HCEC 1CT (cell line): ENCODE measurements at regions not wholly inside any gene's neighbourhood (a gene's known extent, or its start where the extent isn't known, plus 50 kb on each side); places are given as distances from the start of the nearest gene placed in this dataset.
"Not testable (repeated sequence)": the region's sequence is repeated elsewhere in the genome, so short reads cannot be mapped to it uniquely, and the experiment has no call there.

Experiments
- DNase-seq: peaks from one replicate; pipeline ENCODE4 v3.0.0-alpha.2; 2017

DNA sequence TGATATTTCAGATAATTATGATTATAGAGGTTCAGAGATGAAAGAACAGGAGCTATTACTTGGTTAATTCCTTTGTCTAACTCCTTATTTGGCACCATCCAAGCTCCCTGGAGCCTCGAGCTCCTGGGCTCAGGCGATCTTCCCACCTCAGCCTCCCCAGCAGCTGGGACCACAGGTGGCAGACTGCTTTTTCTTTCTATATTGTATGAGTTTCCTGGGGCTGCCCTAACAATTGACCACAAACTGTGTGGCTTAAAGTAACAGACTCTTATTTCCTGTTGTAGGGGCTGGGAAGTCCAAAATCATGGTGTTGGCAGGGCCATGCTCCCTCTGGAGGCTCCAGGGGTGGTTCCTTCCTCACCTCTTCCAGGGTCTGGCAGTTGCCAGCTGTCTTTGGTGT lies 163.3 kb upstream of the ADCY1 start:
- DNase-seq: no peak

DNA sequence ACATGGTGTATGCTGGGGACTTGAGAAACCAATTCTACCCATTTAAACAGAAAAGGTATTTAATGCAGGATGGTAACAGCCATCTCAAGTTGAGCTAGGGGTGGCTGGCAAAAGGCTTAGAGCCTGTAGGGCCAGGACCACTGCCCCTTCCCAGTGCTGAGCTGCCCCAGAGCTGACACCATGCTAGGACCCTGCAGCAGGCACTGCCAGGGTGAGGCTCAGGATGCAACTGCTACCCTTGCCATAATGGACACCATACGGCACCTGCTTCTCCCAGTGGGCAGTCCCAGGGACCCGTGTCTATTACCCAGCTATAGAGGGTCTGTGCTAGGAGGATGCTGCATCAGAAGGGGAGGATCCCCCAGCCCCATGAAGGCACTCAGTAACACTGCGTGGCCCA lies 160.7 kb upstream of the ADCY1 start:
- DNase-seq: no peak

DNA sequence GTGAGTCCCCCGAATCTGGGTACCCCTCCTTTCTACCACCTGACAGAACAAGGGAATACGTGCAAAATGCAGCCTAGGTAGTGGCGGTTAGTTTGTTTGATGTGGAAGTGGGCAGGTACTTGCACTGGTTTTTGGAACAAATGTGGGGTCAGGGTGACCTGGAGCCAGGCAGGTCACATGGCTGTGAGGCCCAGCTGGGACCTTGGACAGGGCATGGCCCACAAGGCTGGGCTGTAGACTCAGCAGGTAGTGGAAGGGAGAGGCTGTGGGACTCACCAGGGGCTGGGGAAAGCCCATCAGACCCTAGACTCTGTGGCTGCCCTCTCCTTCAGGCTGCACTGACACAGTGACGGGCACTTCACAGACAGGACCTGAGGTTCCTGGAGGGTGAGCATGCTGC lies 159.9 kb upstream of the ADCY1 start:
- DNase-seq: no peak

DNA sequence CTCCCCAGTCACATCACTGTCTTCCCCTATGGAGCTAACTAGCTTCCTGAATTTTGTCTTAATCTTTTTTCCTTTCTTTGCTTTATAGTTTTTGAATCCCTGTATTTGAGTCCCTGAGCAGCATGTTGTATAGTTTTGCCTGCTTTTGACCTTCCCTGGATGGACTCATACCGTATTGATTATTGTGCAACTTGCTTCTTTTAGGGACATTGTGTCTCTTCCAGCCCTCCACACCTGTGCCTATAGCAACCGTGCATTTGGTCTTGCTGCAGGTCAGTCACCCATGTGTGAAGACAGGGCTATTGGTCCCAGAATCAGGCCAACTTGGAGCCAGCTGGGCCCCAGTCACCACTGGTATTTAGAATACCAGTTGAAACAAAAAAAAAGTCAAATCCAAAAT lies 158.9 kb upstream of the ADCY1 start:
- no peak for DNase-seq

DNA sequence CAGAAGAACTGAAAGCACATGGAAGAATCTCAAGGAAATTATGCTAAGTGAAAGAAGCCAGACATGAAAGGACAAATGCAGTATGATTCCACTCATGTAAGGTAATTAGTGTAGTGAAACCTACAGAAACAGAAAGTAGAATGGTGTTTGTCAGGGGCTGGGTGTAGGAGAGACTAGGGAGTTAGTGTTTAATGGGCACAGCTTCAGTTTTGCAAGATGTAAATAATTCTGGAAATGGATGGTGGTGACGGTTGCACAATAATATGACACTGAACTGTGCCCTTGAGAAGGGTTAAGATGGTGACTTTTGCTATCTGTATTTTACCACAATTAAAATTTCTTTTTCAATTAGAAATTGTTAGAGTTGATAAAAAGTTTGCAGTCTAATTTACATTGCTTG lies 157.3 kb upstream of the ADCY1 start:
- DNase-seq: no peak

DNA sequence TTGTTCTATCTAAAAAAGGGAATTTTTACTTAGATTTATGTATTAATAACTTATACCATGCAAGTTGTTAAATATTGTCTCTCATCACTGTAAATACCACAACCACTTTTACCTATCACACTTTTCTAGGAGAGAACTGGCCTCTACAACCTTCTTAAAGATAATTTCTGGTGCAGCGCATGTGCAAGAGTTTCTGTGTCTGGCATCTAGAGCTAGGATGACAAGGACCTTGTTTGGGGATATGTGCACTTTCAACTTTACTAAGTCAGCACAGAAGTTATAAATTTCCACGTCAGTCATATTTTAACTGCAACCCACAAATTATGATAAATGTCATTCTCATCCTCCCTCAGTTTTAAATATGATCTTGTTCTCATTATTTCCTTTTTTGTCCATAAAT lies 156.9 kb upstream of the ADCY1 start:
- DNase-seq: no peak

DNA sequence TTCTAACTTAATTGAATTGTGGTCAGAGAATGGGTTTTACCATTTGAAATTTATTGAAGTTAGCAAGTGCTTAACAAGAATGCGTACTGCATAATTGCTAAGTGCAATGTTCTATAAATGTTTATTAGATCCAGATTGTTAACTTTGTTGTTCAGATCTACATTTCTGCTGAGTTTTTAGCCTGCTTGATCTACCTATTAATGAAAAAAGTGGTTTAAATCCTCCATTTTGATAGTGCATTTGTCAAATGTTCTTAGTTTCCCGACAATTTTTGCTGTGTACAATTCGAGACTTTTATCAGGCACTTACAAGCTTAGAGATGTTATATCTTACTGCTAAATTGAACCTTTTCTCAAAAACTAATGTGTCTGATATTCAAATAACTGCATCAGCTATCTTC lies 156.4 kb upstream of the ADCY1 start:
- no peak for DNase-seq

DNA sequence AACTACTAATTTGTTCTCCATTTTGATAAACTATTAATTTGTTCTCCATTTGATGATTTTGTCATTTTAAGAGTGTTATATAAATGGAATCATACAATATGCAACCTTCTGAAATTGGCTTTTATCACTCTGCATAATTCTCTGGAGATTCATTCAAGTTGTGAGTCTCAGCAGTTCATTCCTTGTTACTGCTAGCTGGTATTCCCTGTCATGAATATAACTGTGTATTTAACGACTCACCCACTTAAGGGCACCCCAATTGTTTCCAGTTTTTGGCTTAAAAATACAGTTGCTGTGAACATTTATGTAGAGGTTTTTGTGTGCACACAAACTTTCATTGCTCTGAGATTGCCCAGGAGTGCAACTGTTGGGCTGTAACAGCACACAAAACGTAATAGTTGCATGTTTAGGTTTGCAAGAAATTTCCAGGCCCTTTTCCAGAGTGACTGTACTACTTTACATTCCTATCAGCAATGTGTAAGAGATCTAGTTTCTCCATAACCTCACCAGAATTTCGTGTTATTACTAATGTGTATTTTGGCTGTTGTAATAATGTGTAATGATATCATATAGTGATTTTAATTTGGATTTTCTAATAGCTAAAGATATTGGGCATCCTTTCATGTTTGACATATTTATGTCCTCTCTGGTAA lies 153.2 kb upstream of the ADCY1 start:
- peak; percentile 73 for DNase-seq

DNA sequence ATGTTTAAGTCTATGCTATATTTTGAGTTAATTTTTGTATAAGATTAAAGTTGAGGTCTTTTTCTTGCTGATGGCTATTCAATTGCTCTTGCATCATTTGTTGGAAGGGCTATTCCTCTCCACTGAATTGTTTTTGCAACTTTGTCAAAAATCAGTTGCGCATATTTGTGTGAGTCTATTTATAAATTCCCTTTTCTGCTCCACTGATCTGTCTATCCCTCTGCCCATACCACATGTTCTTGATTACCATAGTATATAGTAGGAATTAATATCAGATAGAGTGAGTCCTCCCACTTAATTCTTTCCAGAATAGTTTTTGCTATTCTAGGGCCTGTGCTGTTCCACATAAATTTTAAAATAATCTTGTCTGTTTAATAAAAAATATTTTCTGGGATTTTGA lies 152.4 kb upstream of the ADCY1 start:
- DNase-seq: no peak

DNA sequence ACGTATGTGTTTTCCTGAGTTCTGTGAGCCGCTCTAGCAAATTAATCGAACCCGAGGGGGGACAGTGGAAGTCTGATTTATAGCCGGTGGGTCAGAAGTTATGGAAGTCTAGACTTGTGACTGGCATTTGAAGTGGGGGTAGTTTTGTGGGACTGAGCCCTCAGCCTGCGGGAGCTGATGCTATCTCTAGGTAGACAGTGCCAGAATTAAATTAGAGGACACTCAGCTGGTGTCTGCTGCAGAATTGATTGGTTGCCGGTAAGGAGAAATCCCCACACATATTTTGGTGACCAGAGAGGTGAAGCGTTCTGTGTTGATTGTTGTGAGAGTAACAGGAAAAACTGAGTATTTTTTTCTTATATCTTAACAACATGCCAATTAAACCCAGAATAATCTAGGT lies 143.8 kb upstream of the ADCY1 start:
- DNase-seq: no peak

DNA sequence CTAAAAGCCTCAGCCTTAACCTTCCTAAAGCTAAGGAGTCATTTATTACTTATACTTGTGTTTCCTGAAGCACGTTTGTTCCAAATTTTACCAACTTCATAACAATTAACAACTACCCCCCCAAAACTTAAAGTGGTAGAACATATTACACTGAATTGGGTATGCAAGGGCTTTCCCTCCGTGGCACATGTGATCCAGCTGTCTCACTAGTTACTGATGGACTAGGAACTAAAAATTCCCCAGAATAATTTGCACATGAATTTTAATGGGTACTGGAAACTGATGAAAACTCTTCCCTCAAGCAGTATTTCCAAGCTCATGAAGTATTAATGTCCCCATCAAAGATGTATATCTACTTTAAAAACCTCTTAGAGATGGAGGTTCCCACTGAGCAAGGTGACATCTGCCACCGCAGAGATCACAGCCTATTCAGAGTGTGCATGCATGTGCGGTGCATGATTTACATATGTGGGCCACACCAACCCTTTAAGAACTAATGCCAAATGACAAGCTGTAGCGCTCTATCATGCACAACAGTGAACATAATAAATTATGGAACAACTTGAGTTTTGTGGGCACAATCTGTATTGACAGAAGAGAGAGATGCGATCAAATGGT lies 139.9 kb upstream of the ADCY1 start:
- DNase-seq: no peak

DNA sequence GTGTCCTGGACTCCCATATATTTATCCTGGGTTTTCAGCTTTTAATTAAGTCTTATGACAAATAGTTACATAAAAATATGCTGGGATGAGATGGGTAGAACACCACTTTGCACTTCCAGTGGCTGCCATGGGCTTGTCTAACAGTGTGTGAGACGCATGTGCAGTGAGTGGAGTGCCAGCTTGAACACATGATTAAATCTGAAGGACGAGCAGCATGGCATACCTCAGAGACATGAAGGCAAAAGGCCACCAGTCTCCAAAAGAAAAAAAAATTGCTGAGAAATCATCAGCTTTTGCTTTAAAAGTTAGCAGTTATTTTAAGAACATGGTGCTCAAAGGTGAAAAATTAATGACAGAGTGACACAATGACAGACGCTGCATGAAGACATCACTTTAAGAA lies 139.0 kb upstream of the ADCY1 start:
- DNase-seq: no peak

DNA sequence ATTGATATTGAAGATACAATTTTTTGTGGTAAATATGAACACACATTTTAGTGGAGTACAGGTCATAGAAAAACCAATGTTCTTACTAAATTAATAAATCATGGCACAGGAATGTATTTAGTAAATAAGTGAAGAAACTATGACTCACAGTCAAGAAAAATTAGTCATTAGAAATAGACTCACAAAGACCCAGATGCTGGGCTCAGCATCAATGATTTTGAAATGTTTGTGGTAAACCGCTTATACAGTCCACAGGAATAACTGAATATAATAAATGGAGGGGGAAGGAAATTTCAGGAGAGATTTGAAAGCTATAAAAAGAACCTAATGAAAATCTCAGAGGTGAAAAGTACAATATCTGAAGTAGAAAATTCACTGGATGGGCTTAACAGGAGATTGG lies 138.3 kb upstream of the ADCY1 start:
- DNase-seq: peak; percentile 98

DNA sequence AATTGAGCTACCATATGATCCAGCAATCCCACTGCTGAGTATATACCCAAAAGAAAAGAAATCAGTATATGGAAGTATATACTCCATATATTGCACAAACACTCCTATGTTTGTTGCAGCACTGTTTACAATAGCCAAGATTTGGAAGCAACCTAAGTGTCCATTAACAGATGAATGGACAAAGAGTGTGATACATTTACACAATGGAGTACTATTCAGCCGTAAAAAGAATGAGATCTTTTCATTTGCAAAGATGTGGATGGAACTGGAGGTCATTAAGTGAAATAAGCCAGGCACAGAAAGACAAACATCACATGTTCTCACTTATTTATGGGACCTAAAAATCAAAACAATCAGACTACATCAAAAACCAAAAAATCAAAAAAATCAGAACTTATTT lies 133.4 kb upstream of the ADCY1 start:
- not testable (repeated sequence) for DNase-seq

DNA sequence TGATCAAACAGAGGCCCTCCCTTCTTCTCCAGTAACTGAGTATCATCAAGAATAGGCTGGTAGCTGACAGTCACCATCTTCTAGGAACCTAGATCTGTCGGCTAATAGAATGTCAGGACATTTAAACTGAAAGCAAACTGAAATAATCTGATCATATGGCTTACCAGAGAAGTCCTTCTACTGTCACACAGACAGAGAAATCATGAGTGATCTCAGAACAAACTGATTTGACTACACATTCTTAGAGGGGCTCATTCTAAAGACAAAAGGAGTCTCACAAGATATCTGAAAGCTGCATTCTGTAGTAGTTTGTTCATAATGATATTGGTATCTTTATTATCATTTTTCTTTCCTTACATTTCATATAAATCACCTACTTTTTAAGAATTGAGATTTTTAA lies 130.9 kb upstream of the ADCY1 start:
- no peak for DNase-seq

DNA sequence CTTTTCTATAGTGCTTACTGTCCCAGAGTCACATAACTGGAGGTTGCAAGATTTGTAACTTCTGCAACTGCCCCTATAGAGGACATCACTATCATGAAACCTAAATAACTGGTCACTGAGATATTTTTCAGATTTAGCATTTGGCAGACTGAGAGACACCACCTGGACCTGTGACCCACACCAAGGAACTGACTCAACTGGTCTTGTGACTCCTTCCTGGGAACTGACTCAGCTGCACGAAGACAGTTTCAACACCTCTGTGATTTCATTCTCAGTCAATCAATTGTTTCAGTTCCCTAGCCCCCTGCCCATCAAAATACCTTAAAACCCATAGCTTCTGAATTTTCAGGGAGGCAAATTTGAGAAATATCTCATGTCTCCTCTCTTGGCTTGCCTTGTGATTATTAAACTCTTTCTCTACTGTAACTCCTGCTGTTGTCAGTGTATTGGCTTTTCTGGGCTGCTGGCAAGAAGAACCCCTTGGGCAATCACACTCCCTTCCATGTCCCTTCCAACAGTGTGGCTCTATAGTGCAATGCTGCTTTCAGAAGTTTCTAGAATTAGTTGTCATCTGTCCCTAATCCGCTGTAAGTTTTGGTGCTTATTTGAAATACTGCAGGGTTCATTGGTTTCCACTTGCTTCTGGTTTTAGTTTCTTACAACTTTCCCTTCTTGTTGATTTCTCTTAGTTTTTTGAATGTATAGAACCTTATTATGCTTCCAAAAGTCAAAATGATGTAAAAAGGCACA lies 127.8 kb upstream of the ADCY1 start:
- DNase-seq: peak; percentile 87

DNA sequence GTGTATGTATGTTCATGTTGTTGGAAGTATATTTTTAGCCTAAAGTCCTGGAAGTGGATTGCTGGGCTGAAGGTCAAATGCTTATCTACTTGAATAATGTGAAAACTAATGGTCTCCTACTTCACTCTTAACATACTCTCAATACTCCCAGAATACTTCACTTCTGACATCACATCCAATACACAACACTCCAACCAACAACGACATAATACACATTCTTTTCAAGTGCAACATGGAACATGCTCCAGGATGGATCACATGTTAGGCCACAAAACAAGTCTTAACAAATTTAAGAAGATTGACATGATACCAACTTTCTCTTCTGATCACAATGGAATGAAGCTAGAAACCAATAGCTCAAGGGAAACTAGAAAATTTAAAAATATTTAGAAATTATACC lies 126.9 kb upstream of the ADCY1 start:
- DNase-seq: no peak

DNA sequence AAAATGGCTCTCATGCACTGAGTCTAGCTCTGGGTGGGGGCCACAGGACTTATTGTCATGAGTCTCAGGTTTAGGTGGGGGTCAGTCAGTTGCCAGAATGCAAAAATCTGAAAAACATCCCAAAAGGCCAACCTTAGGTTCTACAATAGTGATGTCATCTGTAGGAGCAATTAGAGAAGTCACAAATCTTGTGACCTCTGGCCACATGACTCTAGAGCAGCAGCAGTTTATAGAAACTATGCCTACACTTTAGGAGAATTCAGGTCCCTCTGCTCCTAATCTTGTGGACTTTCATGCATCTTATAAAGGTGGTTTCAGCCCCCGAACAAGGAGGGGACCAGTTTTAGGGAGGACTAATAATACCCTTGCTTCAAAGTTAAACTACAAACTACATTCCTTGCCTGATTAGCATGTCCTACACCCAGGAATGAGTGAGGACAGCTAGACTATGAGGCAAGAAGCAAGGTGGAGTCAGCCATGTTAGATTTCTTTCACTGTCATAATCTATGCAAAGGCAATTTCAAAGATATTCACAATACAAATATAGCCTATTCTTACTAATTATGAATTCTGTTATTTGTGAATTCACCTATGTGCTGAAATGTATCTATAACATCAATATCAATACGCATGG lies 123.5 kb upstream of the ADCY1 start:
- DNase-seq: no peak

DNA sequence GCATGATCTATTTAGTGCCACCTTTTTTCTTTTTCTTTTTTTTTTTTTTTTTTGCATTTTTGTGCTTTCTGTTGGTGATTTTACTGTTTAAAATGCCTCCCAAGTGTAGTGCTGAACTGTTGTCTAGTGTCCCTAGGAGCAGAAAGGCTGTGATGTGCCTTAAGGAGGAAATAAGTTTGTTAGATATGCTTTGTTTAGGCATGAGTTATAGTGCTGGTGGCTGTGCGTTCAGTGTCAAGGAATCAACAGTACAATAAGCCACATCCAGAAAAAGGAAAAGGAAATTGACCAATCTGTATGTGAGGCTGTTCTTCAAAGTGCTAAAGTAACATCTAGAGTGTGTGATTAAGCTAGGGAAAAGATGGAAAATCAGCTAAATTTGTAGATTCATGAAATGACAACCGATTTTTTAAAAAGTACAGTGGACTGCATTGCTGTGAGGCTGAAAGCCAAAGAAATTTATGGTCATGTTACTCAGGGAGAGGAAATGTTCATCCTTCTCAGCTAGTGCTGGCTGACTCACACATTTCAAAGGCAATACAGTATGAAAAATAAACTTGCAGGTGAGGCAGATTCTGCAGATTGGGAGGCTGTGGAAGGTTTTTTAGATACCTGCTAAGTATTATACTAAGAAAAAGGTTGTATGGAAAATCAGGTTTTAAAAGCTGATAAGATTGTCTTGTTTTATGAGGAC lies 122.7 kb upstream of the ADCY1 start:
- peak; percentile 65 for DNase-seq

DNA sequence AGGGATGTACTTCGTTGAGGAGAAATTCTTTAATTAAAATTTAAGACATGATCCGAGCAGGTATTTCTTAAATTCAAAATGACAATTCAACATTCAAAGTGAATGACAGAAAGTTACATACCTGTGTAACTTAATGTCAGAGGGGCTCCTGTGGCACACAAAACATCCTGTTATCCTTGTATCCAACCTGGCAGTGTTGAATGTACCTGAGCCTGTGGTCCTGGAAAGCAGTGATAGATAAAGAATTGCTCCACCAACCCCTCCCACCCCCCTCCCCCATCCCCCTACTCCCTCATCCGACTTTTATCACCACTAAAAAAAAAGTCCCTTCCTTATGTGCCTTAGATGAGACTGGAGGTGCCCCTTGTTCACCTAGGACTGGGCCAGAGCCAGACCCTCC lies 119.4 kb upstream of the ADCY1 start:
- DNase-seq: no peak

DNA sequence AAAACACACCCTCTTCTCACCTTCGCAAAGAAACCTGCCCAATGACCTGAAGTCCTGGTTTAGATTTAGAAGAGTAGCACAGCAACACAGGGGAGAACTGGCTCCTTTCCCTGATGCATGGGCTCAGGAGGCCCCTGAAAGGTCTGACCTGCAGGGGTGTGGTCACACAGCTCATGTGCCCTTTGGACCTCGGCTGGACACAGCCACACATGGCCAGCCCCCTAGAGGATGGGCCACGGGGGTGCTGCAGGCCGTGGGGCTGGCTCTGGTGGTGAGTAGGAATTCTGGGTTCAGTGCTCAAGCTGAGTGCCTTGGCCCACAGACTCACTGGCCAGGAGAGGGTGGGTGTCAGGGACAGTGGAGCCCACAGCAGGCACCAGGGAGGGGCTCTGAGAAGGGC lies 118.5 kb upstream of the ADCY1 start:
- no peak for DNase-seq

DNA sequence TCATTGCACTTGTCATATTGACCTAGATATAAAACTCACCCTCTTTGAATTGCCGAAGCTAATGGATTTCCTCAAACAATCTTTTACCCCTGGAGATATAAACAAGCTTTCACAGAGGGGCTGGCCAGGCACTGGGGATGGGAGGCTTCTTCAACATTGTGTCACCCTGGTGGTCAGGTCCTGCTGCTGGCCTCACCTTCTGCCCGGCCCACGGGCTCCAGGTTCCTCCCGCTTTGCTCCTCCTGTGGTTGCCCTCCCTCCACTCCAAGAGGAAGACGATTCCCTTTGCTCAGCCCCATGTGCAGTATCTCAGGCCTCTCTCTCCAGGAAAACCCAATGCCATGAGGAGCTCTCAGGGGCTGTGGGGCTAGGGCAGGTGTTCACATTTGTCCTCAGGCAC lies 118.1 kb upstream of the ADCY1 start:
- DNase-seq: no peak

DNA sequence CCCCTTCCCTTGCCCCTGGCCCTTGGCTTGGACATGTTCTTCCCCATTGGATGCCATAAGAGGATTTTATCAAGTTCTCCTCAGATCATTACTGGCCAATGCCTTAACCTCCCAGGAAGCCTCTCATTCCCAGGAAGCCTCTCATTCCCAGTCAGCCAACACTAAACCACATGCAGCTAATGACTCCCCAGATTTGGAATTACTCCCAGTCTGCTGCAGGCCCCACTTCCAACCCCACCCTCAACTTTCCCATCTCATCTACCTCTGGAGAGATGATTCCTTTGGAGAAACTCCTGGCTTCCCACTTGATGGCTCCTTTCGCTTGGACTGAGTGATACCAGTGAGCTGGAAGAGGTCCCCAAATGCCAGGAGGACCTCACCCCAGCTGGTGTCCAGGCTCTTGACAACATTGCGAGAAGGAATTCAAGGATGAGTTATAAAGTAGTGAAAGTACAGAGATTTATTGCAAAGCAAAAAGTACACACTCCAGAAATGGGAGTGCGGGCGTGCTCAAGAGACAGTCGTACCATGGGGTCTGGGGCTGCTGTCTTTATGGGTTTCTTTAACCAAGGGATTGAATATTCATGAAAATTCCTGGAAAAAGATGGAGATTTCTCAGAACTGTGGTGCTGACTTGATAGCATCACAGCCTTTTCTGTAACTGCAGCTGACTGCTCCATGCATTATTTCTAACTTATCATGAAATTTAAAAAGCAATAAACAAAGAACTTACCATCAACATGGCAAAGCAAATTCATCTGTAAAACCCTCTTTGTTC lies 117.2 kb upstream of the ADCY1 start:
- DNase-seq: peak; percentile 68
